ENCODE measurements at regions not wholly inside any gene's neighbourhood (a gene's known extent, or its start where the extent isn't known, plus 50 kb on each side); places are given as distances from the start of the nearest gene placed in this dataset.
"Not testable (repeated sequence)": the region's sequence is repeated elsewhere in the genome, so short reads cannot be mapped to it uniquely, and the experiment has no call there.

GRCh38 chr15:95739131-95739530, 591.4 kb upstream of the NR2F2 start:
- no peak for DNase-seq

- DNase-seq: no peak
Measured at GRCh38 chr15:95741830-95742229, 588.7 kb upstream of the NR2F2 start.

GRCh38 chr15:95742256-95742655, 588.2 kb upstream of the NR2F2 start:
- no peak for DNase-seq

GRCh38 chr15:95742836-95743235, 587.7 kb upstream of the NR2F2 start:
- DNase-seq: no peak

GRCh38 chr15:95757171-95757570, 573.3 kb upstream of the NR2F2 start:
- DNase-seq: no peak

GRCh38 chr15:95758451-95758850, 572.0 kb upstream of the NR2F2 start:
- DNase-seq: no peak

GRCh38 chr15:95758851-95759250, 571.6 kb upstream of the NR2F2 start:
- DNase-seq: no peak

- no peak for DNase-seq
Measured at GRCh38 chr15:95760508-95760907, 570.0 kb upstream of the NR2F2 start.

GRCh38 chr15:95761501-95762165, 568.9 kb upstream of the NR2F2 start:
- DNase-seq: no peak

GRCh38 chr15:95763426-95763825, 567.1 kb upstream of the NR2F2 start:
- DNase-seq: no peak

- no peak for DNase-seq
Measured at GRCh38 chr15:95765161-95765560, 565.3 kb upstream of the NR2F2 start.

GRCh38 chr15:95770196-95770595, 560.3 kb upstream of the NR2F2 start:
- peak; percentile 31 for DNase-seq

- no peak for DNase-seq
Measured at GRCh38 chr15:95772982-95773381, 557.5 kb upstream of the NR2F2 start.

- DNase-seq: no peak
Measured at GRCh38 chr15:95784508-95784907, 546.0 kb upstream of the NR2F2 start.

GRCh38 chr15:95785276-95785675, 545.2 kb upstream of the NR2F2 start:
- not testable (repeated sequence) for DNase-seq

GRCh38 chr15:95793231-95793630, 537.3 kb upstream of the NR2F2 start:
- peak; percentile 8 for DNase-seq

GRCh38 chr15:95795386-95795785, 535.1 kb upstream of the NR2F2 start:
- peak; percentile 13 for DNase-seq

- DNase-seq: peak; percentile 73
Measured at GRCh38 chr15:95799286-95800200, 531.0 kb upstream of the NR2F2 start.

- no peak for DNase-seq
Measured at GRCh38 chr15:95804484-95804883, 526.0 kb upstream of the NR2F2 start.

- peak; percentile 32 for DNase-seq
Measured at GRCh38 chr15:95812491-95812890, 518.0 kb upstream of the NR2F2 start.

GRCh38 chr15:95814908-95815307, 515.6 kb upstream of the NR2F2 start:
- no peak for DNase-seq

GRCh38 chr15:95816591-95816990, 513.9 kb upstream of the NR2F2 start:
- DNase-seq: peak; percentile 40

GRCh38 chr15:95822961-95823360, 507.5 kb upstream of the NR2F2 start:
- DNase-seq: no peak

- no peak for DNase-seq
Measured at GRCh38 chr15:95825208-95825607, 505.3 kb upstream of the NR2F2 start.
